Keratinocyte (primary cell): ENCODE measurements at regions not wholly inside any gene's neighbourhood (a gene's known extent, or its start where the extent isn't known, plus 50 kb on each side); places are given as distances from the start of the nearest gene placed in this dataset.

Experiments
- DNase-seq: peaks from one replicate; pipeline ENCODE4 v3.0.0-alpha.2; 2011; ENCODE audit warnings: low read depth, missing footprints, low spot score
- FAIRE-seq: peaks from 2 replicates; lab custom pipeline; 2011; peaks lifted over from hg19 to GRCh38; lab: Jason Lieb, UNC
- H2AFZ ChIP-seq: 2 replicates; pipeline ENCODE4 v1.6.0; 2012; ENCODE audit warnings: low read length, control low read depth, inconsistent platforms; ENCODE audit not compliant: control insufficient read depth
- H3K27ac ChIP-seq: 2 replicates; pipeline ENCODE4 v1.5.1; 2011; ENCODE audit warnings: low read length; ENCODE audit not compliant: control insufficient read depth, insufficient read depth
- H3K27me3 ChIP-seq: 3 replicates; pipeline ENCODE4 v1.6.0; 2011; ENCODE audit warnings: low read length; ENCODE audit not compliant: control insufficient read depth, insufficient read depth; ENCODE audit errors: extremely low read depth
- H3K36me3 ChIP-seq, 2 experiments: 2 replicates in 1 of 2; 3 replicates in 1 of 2; pipeline ENCODE4 v1.5.1; 2011; ENCODE audit warnings: low read length in 2 of 2, mild to moderate bottlenecking in 1 of 2; ENCODE audit not compliant: control insufficient read depth in 2 of 2, insufficient read depth in 2 of 2; ENCODE audit errors: extremely low read depth in 1 of 2
- H3K4me1 ChIP-seq: 3 replicates; pipeline ENCODE4 v1.5.1; 2011; ENCODE audit warnings: low read length; ENCODE audit not compliant: control insufficient read depth, insufficient read depth; ENCODE audit errors: extremely low read depth
- H3K4me2 ChIP-seq: 3 replicates; pipeline ENCODE4 v1.6.0; 2011; ENCODE audit warnings: low read depth, low read length; ENCODE audit not compliant: control insufficient read depth, insufficient read depth; ENCODE audit errors: extremely low read depth
- H3K4me3 ChIP-seq, 3 experiments: fragments of 200-600 bp in 1 of 3; sonication (generic) in 1 of 3; 2 replicates in 2 of 3; 3 replicates in 1 of 3; pipeline ENCODE4 v1.5.1; 2011 to 2016; ENCODE audit warnings: low read length in 3 of 3, mild to moderate bottlenecking in 3 of 3, control low read depth in 2 of 3, inconsistent platforms in 1 of 3, low read depth in 1 of 3, mixed read lengths in 1 of 3, mixed run types in 1 of 3, moderate library complexity in 1 of 3; ENCODE audit not compliant: control insufficient read depth in 2 of 3, insufficient read depth in 2 of 3; ENCODE audit errors: extremely low read depth in 1 of 3
- H3K79me2 ChIP-seq: 2 replicates; pipeline ENCODE4 v1.6.0; 2012; ENCODE audit warnings: low read length; ENCODE audit not compliant: control insufficient read depth, insufficient read depth
- H3K9ac ChIP-seq: 3 replicates; pipeline ENCODE4 v1.6.0; 2011; ENCODE audit warnings: low read length; ENCODE audit not compliant: control insufficient read depth, insufficient read depth; ENCODE audit errors: extremely low read depth
- H3K9me1 ChIP-seq: 3 replicates; pipeline ENCODE4 v1.6.0; 2011; ENCODE audit warnings: low read length; ENCODE audit not compliant: control insufficient read depth, insufficient read depth; ENCODE audit errors: extremely low read depth
- H3K9me3 ChIP-seq: 2 replicates; pipeline ENCODE4 v1.5.1; 2012; ENCODE audit warnings: low read depth, low read length; ENCODE audit not compliant: control insufficient read depth
- H4K20me1 ChIP-seq: 3 replicates; pipeline ENCODE4 v1.6.0; 2011; ENCODE audit warnings: low read length; ENCODE audit not compliant: control insufficient read depth, insufficient read depth; ENCODE audit errors: extremely low read depth
- EZH2 ChIP-seq: IDR thresholded peaks from one replicate; pipeline ENCODE4 v1.6.1; 2012; ENCODE audit warnings: inconsistent platforms, mild to moderate bottlenecking, low read length, moderate library complexity
- dilution Hi-C: fragments of 300-500 bp; cut with MboI; formaldehyde crosslinking; loops from one replicate; pipeline ENCODE4 v1.7.0; 2020; ENCODE audit warnings: low sequenced_read_pairs; ENCODE audit not compliant: extremely low pct_ligation_motif_present
- TF ChIP-seq, protein P1 (sequence below), 3 experiments: IDR thresholded peaks in 1 of 3; conservative IDR thresholded peaks in 1 of 3; optimal IDR thresholded peaks in 1 of 3; 2 replicates in 2 of 3; 3 replicates in 1 of 3; pipeline versions ENCODE3 to v1.5.1; 2011; ENCODE audit warnings: low read length in 3 of 3, mild to moderate bottlenecking in 3 of 3, moderate library complexity in 2 of 3, control low read depth in 1 of 3, inconsistent platforms in 1 of 3; ENCODE audit not compliant: insufficient read depth in 2 of 3; ENCODE audit errors: extremely low read depth in 1 of 3

DNA sequence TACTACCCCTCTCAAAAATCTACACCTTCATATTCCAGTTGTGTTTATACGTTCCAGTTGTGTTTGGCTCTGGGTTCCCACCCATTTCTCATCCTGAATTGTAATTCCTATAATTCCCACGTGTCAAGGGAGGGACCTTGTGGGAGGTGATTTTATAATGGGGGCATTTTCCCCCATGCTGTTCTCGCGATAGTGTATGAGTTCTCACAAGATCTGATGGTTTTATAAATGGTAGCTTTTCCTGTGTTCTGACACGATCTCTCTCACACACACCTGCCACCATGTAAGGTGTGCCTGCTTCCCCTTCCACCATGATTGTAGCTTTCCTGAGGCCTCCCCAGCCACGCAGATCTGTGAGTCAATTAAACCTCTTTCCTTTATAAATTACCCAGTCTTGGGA lies 108.5 kb upstream of the ADAMTS16 start:
- FAIRE-seq (no peak), DNase-seq (no peak)
- H4K20me1 ChIP-seq = no peaks in the 10 kb centered on the region
- no peak overlapping the region for H3K27ac ChIP-seq
- no peaks in the 10 kb centered on the region for H3K79me2 ChIP-seq
- H3K9ac ChIP-seq = no peak overlapping the region
- no peaks in the 10 kb centered on the region for H3K36me3 ChIP-seq
- TF ChIP-seq, protein P1, sequence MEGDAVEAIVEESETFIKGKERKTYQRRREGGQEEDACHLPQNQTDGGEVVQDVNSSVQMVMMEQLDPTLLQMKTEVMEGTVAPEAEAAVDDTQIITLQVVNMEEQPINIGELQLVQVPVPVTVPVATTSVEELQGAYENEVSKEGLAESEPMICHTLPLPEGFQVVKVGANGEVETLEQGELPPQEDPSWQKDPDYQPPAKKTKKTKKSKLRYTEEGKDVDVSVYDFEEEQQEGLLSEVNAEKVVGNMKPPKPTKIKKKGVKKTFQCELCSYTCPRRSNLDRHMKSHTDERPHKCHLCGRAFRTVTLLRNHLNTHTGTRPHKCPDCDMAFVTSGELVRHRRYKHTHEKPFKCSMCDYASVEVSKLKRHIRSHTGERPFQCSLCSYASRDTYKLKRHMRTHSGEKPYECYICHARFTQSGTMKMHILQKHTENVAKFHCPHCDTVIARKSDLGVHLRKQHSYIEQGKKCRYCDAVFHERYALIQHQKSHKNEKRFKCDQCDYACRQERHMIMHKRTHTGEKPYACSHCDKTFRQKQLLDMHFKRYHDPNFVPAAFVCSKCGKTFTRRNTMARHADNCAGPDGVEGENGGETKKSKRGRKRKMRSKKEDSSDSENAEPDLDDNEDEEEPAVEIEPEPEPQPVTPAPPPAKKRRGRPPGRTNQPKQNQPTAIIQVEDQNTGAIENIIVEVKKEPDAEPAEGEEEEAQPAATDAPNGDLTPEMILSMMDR (optimal IDR thresholded peaks at IDR 0.05 in 1 of 3, IDR thresholded peaks at IDR 0.05 in 1 of 3, conservative IDR thresholded peaks at IDR 0.05 in 1 of 3; ENCODE audit: extremely low read depth in 1 of 3, insufficient read depth in 2 of 3, low read length in 3 of 3) = no peak
- no peak for TF ChIP-seq EZH2
- H3K4me2 ChIP-seq = no peak overlapping the region
- H3K9me3 ChIP-seq = no peaks in the 10 kb centered on the region
- H3K9me1 ChIP-seq = no peaks in the 10 kb centered on the region
- no peaks in the 10 kb centered on the region for H3K27me3 ChIP-seq
- H3K4me3 ChIP-seq = no peak overlapping the region
- dilution Hi-C loops = no loop called here
- no peak overlapping the region for H2AFZ ChIP-seq
- no peaks in the 10 kb centered on the region for H3K4me1 ChIP-seq

DNA sequence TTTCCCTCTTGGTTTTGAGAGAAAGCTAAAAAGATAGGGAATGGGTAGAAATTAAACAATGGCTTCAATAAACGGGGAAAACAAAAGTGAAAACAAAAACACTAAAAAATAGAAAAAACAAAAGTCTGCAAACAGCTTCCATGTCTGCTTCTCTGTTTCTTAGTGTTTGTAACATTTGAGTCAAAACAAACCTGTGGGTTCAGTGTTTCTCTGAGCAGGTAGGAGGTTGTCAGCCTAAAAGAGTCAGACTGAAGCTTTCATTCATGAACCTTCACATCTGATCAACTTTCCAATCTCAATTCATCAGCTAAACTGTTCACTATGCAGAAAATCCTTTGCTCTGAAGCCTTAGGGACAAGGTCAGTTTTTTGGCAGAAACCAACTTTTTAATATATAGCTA lies 102.5 kb upstream of the ADAMTS16 start:
- H3K9me3 ChIP-seq = no peaks in the 10 kb centered on the region
- H3K9ac ChIP-seq = no peak overlapping the region
- H3K36me3 ChIP-seq = no peaks in the 10 kb centered on the region
- H3K4me1 ChIP-seq = no peaks in the 10 kb centered on the region
- no peaks in the 10 kb centered on the region for H3K79me2 ChIP-seq
- TF ChIP-seq EZH2 = no peak
- TF ChIP-seq, protein P1 (optimal IDR thresholded peaks at IDR 0.05 in 1 of 3, IDR thresholded peaks at IDR 0.05 in 1 of 3, conservative IDR thresholded peaks at IDR 0.05 in 1 of 3; ENCODE audit: extremely low read depth in 1 of 3, insufficient read depth in 2 of 3, low read length in 3 of 3) = no peak
- no peak overlapping the region for H2AFZ ChIP-seq
- no peaks in the 10 kb centered on the region for H3K27me3 ChIP-seq
- FAIRE-seq (no peak), DNase-seq (no peak)
- dilution Hi-C loops = no loop called here
- H3K27ac ChIP-seq = no peak overlapping the region
- no peaks in the 10 kb centered on the region for H3K9me1 ChIP-seq
- no peak overlapping the region for H3K4me3 ChIP-seq
- H4K20me1 ChIP-seq = no peaks in the 10 kb centered on the region
- no peak overlapping the region for H3K4me2 ChIP-seq
